ENCODE measurements at regions not wholly inside any gene's neighbourhood (a gene's known extent, or its start where the extent isn't known, plus 50 kb on each side); places are given as distances from the start of the nearest gene placed in this dataset.

GRCh38 chr1:198472997-198473396 is 67.5 kb downstream of the ATP6V1G3 start:
- DNase-seq (ENCODE audit: low read depth): no peak

DNA sequence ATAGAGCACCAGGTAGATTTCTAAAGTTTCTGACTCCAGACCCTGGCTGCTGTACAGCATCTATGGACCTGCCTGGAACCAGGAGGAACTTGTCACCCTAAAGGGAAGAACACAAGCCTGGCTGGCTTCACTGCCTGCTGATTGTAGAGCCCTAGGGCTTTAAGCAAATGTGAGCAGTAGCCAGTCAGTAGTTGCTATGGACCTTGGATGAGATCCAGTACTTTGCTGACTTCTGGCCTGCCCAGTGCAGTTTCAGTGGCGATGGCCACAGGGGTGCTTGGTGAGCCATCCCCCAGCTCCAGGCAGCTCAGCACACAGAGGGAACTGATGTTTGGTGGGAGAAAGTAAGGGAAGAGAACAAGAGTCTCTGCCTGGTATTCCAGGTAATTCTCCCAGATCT is 68.4 kb downstream of the ATP6V1G3 start:
- no peak for DNase-seq (ENCODE audit: low read depth)

DNA sequence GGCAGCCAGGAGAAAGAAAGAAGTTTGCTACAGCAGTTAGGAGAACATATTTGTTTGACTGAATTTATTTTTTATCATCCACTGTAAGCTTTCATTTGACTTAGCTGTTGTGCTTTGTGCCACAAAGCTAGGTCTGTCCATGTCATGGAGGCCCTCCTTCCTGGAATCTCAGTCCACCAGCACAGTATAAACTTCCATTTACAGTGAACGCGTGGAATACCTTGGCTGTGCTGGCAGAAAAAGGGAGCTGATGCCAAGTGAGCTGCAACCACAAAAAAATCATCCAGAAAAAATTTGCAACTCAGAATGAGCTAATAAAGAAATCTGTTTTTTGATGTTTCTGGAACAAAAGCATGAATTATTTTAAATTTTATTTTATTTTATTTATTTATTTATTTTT is 72.6 kb downstream of the ATP6V1G3 start:
- no peak for DNase-seq (ENCODE audit: low read depth)

GRCh38 chr1:198467342-198467741 is 73.1 kb downstream of the ATP6V1G3 start:
- peak; percentile 42 for DNase-seq (ENCODE audit: low read depth)

DNA sequence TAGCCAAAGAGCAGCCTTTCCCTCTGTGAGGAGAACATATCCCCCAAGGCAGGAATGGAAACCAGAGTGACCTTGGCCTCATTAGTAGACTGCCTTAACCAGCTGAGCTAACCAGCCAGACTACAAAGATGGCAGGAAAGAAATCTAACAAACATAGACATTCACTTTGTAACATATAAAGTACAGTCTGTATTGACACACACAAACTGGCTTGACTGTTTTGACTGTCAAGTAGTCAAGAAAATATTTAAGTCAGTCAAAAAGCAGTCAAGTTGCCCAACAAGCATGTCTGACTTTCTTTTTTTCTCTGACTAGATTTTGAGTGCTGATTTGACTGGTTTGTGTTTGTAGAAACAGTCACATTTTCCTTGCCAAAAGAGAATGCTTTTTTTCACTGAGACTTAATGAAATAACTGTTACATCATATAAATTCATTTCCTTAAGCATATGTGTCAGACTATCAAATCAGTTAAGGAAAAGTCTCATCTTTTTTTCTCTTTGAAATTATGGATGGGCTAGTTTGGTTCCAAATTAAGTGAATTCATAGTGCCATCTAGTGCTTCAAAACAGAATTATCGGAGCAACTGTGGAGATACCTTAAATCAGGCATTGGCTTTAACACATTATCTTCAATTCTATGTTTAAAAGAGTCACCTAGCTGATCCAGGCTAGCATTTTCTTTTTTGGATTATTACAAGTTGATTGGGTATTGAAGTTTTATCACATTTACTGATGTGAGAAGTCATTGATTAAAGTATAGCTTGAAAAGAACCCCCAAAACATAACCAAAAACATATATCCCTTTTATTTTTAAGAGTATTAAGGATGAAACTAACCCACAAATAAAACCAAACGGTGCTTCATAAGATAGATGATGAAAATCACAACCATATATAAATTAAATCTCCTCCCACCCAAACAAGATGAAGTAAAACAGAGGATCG is 75.0 kb downstream of the ATP6V1G3 start:
- DNase-seq (ENCODE audit: low read depth): peak; percentile 71

GRCh38 chr1:198463709-198464108 is 76.8 kb downstream of the ATP6V1G3 start:
- no peak for DNase-seq (ENCODE audit: low read depth)

DNA sequence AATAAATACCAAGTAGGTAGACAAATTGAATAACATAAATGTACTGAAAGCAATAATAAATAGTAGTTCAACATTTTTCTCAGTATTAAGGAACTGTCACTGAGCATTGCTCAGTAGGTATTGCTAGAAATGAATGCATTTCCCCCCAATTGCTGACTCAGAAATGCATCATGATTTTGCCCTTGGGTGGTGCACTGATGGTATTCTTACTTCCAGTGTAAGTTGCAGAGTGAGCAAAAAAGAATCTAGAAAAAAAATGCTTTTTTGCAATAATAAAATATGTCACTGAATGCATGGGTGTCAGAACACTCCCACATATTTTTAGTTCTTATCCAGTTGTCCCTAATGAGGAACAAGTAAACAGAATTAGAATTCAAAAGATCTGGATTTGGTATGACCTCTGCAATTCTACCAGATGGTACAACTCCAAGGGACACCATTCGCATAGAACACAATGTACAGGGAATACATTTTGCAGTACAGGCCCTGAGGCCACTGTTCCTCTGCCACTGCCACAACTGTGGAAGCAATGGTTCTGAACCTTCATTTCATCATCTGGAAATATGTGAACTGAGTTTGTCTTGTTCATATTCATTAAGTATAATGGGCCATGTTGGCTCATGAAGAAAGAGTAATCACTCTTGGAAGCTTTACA is 78.0 kb downstream of the ATP6V1G3 start:
- DNase-seq (ENCODE audit: low read depth): no peak

- no peak for DNase-seq (ENCODE audit: low read depth)
Measured at GRCh38 chr1:198455966-198456365, 84.5 kb downstream of the ATP6V1G3 start.

DNA sequence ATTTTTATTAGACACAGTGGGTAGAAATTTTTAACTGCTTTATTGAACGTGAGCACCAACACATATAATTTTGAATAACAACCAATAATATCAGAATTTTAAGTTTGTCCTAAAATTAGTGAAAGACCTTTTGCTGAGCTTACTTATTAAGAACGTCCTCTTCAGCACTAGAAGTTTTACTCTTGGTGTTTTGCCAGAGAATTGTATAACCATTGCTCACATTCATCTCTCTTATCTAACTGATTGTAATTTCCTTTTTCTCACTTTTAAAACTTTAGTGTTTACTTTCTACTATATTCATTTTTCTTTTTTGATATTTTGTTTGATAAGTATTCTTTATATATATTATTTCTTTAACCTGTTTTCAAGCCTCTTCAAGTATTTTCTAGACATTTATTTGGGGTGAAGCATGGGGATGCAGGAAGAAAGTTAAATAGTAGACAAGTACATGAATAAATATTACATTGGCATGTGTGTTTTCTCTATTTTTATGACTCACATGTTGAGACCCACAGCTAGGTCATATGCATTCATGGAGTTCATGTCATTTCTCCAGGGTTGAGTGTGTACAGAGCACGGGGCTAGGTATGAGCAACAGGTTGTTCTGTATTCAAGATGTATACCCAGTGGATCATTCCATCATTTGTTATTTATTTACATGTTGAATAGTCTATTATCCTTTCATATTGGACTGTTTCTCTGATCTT is 90.6 kb downstream of the ATP6V1G3 start:
- DNase-seq (ENCODE audit: low read depth): no peak

DNA sequence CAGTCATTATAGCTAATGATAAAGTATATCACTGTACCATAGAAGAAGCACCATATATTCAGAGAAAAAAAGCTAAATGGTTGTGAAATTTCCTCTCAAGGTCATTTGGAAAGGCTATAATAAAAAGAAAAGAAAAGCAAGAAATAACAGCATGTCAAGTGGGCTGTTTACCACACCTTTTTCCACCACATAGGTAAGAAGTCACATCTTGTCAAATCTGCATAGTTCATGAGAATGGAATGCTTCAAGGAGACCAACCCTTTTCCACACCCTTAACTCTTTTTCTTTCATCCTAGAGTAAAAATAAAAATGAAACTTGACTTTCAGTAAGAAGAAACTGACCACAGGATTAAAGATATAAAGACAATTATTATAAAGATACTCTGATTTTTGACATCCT is 91.2 kb downstream of the ATP6V1G3 start:
- no peak for DNase-seq (ENCODE audit: low read depth)

DNA sequence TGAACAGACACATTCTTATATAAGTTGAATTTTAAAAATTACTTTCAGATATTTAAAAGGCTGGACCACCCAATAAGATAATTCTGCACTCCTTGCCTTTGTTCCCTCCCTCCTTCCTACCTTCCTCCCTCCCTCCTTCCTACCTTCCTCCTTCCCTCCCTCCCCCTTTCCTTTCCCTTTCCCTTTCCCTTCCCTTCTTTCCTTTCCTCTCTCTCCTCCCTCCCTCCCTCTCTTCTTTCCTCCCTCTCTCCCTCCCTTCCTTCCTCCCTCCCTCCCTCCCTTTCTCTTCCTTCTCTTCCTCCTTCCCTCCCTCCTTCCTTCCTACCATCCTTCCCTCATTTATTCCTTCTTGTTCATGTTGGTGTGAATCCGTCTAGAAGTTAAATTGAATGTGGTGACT is 93.0 kb downstream of the ATP6V1G3 start:
- no peak for DNase-seq (ENCODE audit: low read depth)

DNA sequence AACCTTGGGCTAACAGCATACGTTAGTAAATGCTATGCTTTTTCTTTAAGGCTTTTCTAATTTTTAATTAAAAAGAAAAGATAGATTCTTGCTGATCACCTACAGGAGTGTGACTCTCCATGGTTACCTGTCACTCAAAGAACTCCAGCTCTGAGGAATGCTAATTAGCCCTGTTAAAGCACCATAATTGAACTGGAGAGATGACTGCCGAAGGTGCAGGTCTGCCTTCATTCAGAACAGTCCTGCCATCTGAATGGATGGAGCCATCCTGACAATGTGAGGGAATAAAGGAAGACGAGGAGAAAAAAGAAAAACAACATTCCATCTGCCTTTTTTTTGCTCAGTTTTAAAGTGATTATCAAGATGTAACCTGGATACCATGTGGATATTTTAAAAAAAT is 94.6 kb downstream of the ATP6V1G3 start:
- no peak for DNase-seq (ENCODE audit: low read depth)

- no peak for DNase-seq (ENCODE audit: low read depth)
Measured at GRCh38 chr1:198444792-198445191, 95.7 kb downstream of the ATP6V1G3 start.

- DNase-seq (ENCODE audit: low read depth): peak; percentile 53
Measured at GRCh38 chr1:198443365-198444233, 96.9 kb downstream of the ATP6V1G3 start.

DNA sequence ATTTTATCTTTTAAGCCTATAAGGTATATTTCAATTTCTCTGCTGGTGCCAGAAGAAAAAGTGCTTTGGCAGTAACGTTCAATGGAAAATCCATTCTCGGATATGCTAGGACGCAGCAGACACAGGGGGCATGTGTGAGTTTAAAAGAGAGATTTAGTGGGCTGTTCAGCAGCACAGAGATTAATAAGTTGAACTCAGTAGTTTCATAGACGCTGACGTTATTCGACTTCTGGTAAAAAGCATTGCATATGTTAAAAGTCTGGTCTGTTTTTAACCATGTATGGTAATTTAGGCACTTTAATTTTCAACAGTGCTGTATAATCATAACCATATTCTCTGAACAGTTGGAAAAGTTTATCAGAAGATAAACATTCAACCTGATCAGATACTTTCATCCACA is 99.6 kb downstream of the ATP6V1G3 start:
- DNase-seq (ENCODE audit: low read depth): no peak

GRCh38 chr1:198437332-198437731 is 103.1 kb downstream of the ATP6V1G3 start:
- no peak for DNase-seq (ENCODE audit: low read depth)

DNA sequence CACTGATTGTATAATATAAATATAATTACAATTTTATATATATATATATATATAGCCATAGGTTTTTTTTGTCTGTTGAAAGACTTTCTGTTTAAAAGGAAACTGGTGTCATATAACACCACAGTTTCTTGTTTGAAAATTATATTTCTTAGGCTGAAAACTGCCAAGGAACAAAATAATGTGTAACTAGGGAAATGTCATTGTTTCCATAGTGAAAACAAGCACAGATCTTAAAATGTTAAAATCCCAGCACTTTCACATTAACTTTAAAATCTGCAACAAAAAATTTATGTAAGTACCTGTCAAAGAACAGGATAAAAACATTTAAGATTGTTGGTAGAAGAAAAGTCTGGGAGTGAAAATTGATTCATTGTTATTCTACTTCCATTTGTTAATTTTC is 104.2 kb downstream of the ATP6V1G3 start:
- no peak for DNase-seq (ENCODE audit: low read depth)

DNA sequence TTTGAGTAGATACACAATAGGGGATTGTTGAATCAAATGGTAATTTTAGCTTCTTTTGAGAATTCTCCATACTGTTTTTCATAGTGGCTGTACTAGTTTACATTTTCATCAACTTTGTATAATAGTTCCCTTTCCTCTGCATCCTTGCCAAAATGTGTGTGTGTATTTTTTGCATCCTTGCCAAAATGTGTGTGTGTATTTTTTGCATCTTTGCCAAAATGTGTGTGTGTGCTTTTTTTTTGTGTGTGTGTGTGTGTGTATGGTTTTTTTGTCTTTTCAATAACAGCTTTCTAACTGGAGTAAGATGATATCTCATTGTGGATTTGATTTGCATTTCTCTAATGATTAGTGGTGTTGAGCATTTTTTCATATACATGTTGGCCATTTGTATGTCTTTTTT is 105.4 kb downstream of the ATP6V1G3 start:
- DNase-seq (ENCODE audit: low read depth): no peak

DNA sequence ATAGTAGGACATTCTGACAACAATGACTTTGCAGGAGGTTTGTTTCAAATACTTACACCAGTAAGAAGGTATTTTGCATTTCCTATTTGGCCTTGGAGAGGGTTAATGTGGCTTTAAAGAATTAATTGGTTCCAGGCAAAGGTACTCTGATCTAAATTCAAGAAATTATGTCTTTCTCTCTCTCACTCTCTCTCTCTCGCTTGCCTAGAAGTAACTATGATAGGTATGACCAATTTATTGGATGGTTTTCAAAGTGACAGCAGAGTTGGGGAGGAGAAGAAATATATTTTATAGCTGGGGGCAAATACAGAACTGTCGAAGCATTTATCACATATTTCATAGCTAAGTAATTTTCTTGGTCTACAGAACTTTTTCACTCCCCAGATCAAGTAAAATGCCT is 116.0 kb downstream of the ATP6V1G3 start:
- DNase-seq (ENCODE audit: low read depth): no peak

DNA sequence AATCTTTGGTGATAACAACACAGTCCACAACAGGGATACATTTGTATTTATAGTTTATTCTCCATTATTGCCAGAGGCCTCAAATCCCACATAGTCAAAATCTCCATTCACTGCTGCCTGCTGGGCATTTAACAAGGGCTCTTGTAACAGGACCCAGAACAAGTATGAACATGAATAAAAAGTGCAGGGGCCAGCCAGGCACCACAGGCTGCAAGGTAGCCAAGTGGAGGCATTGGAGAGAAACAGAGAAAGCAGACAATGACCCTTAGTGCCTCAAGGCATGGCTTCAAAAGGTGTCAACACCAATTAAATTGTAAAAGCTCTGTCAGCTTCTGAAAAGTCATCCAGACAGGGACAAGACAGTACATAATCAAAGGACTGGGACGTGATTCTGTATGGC is 116.8 kb downstream of the ATP6V1G3 start:
- DNase-seq (ENCODE audit: low read depth): no peak

DNA sequence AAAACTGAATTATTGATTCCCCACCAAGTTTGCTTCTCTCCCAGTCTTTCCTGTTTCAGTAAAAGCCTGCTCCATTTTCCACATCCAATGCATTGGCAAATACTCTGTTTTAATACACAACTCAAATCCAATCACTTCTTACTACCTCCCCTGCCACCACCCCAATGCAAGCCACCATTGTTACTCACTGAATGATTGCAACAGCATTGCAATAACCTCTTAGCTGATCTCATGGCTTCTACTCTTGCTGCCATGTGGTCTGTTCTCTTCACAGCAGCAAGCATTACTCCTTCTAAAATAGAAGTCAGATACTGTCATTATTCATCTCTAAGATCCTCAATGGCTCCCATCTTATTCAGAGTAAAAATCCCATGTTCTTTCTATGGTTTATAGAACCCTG is 123.4 kb downstream of the ATP6V1G3 start:
- no peak for DNase-seq (ENCODE audit: low read depth)

Data from myocyte (in vitro differentiated cells).